ENCODE measurements at regions not wholly inside any gene's neighbourhood (a gene's known extent, or its start where the extent isn't known, plus 50 kb on each side); places are given as distances from the start of the nearest gene placed in this dataset.

GRCh38 chr2:83782122-83782521 is 677.0 kb downstream of the SUCLG1 start:
- TF ChIP-seq CTCF (IDR thresholded peaks at IDR 0.05; ENCODE audit: insufficient read depth, low read length, poor library complexity, severe bottlenecking), result no peak
- no peak for TF ChIP-seq EZH2phosphoT487 (conservative IDR thresholded peaks at IDR 0.05; ENCODE audit: low read length)

Data from SU-DHL-6 (cell line).